ENCODE measurements at regions not wholly inside any gene's neighbourhood (a gene's known extent, or its start where the extent isn't known, plus 50 kb on each side); places are given as distances from the start of the nearest gene placed in this dataset.

DNA sequence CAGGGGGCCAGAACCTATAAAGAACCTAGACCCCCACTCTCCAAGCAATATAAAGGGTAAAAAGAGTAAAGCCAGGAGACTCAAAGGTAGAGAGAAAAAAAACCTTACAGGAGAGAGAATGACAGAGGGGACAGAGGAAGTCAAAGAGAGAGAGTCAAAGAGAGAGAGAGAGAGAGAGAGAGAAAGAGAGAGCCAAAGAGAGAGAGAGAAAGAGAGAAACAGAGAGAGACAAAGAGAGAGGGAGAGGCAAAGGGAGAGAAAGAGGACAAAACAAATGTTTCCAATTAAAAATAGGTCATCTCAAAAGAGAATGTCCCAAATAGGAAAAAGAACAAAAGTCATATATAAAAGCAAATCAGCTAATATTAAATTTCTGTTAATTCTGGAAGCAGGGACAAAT lies 251.5 kb downstream of the DPY19L2 start:
- no peak for ATAC-seq
- Histone ChIP-seq H3K36me3 (replicated peaks in 1 of 2; ENCODE audit: control insufficient read depth in 1 of 2, insufficient read depth in 2 of 2, low read length in 2 of 2) (no peaks in the 10 kb centered on the region), H3K79me2 (ENCODE audit: insufficient read depth, low read length) (no peaks in the 10 kb centered on the region), H3K27ac (ENCODE audit: extremely low read length, insufficient read depth, low read length) (no peak overlapping the region), H3K4me2 (ENCODE audit: low read depth, low read length) (no peak overlapping the region), H2AFZ (ENCODE audit: low read length) (no peak overlapping the region), H3K9me3 (ENCODE audit: low read length) (peaks cover 4% of the 10 kb centered on the region; the same call in 1 of the 2 replicates), H3K4me1 (ENCODE audit: insufficient read depth, low read length) (no peaks in the 10 kb centered on the region), H3K4me3 (replicated peaks in 1 of 3; ENCODE audit: insufficient read depth in 1 of 3, low read depth in 2 of 3, low read length in 3 of 3) (no peak overlapping the region), H4K20me1 (ENCODE audit: insufficient read depth, low read length) (no peaks in the 10 kb centered on the region), H3K9ac (ENCODE audit: insufficient read depth, low read depth, low read length) (no peak overlapping the region), H3K27me3 (ENCODE audit: control insufficient read depth in 1 of 2, insufficient read depth in 2 of 2, low read length in 2 of 2) (no peaks in the 10 kb centered on the region; a peak in 1 of 5 replicates)
- ChIA-PET POLR2A (no interaction called here), CTCF (ENCODE audit: low intra/inter-chr PET ratio, low total read pairs) (no interaction called here)
- intact Hi-C loops (cut with micrococcal nuclease; ENCODE audit: unreplicated experiment) (no loop called here), in situ Hi-C loops (cut with HindIII; ENCODE audit: extremely low pct_ligation_motif_present, low pct_unique_long_range_greater_than_20kb) (no loop called here)
- DNase-seq (ENCODE audit: low spot score) = no peak
- no peak for FAIRE-seq
- BruUV-seq (replicated peaks) = no TSS peak
- no peak for TF ChIP-seq RXRB (CRISPR knock-in tag; IDR thresholded peaks at IDR 0.05; ENCODE audit: borderline replicate concordance)
- TF ChIP-seq SP2 (CRISPR knock-in tag; IDR thresholded peaks at IDR 0.05) = no peak
- TF ChIP-seq, protein P1, sequence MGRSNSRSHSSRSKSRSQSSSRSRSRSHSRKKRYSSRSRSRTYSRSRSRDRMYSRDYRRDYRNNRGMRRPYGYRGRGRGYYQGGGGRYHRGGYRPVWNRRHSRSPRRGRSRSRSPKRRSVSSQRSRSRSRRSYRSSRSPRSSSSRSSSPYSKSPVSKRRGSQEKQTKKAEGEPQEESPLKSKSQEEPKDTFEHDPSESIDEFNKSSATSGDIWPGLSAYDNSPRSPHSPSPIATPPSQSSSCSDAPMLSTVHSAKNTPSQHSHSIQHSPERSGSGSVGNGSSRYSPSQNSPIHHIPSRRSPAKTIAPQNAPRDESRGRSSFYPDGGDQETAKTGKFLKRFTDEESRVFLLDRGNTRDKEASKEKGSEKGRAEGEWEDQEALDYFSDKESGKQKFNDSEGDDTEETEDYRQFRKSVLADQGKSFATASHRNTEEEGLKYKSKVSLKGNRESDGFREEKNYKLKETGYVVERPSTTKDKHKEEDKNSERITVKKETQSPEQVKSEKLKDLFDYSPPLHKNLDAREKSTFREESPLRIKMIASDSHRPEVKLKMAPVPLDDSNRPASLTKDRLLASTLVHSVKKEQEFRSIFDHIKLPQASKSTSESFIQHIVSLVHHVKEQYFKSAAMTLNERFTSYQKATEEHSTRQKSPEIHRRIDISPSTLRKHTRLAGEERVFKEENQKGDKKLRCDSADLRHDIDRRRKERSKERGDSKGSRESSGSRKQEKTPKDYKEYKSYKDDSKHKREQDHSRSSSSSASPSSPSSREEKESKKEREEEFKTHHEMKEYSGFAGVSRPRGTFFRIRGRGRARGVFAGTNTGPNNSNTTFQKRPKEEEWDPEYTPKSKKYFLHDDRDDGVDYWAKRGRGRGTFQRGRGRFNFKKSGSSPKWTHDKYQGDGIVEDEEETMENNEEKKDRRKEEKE (IDR thresholded peaks at IDR 0.05) = no peak
- no peak for TF ChIP-seq NKX3-1 (CRISPR knock-in tag; IDR thresholded peaks at IDR 0.05)
- TF ChIP-seq ZNF460 (CRISPR knock-in tag; IDR thresholded peaks at IDR 0.05; ENCODE audit: borderline replicate concordance) = no peak
- TF ChIP-seq ZNF142 (CRISPR knock-in tag; IDR thresholded peaks at IDR 0.05) = no peak
- no peak for TF ChIP-seq ZNF18 (CRISPR knock-in tag; IDR thresholded peaks at IDR 0.05; ENCODE audit: insufficient replicate concordance)
- no peak for TF ChIP-seq PPARG (CRISPR knock-in tag; conservative IDR thresholded peaks at IDR 0.05)
- no peak for TF ChIP-seq KAT7 (CRISPR knock-in tag; IDR thresholded peaks at IDR 0.05; ENCODE audit: borderline replicate concordance)
- no peak for TF ChIP-seq NFE2L2 (IDR thresholded peaks at IDR 0.05; ENCODE audit: low read length)

Data from HepG2 (cell line).